ENCODE measurements at regions not wholly inside any gene's neighbourhood (a gene's known extent, or its start where the extent isn't known, plus 50 kb on each side); places are given as distances from the start of the nearest gene placed in this dataset.

GRCh38 chr4:19462117-19462516, 789.6 kb upstream of the SLIT2 start:
- TF ChIP-seq POLR2A (IDR thresholded peaks at IDR 0.05; ENCODE audit: low read depth, low read length) (no peak), POLR2AphosphoS5 (IDR thresholded peaks at IDR 0.05; ENCODE audit: low read depth, low read length) (no peak)
